ENCODE measurements at regions not wholly inside any gene's neighbourhood (a gene's known extent, or its start where the extent isn't known, plus 50 kb on each side); places are given as distances from the start of the nearest gene placed in this dataset.

DNA sequence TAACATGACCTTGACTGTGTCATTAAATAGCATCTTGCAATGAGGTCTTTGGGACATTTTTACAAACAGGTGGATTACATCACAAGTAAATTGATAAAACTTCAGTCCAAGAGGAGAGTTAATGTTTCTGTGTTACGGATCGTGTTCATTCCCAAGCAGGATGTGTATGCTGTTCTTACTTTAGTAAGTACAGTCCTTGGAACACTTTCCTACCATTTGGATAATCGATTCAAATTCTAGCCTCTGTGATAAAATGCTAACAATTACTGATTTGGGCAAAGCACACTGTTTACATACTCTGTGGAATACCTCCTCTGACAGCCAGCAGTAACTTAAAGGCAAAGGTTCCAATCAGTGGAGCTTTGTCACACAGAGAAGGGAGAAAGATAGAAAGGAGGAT, 351.7 kb downstream of the FAT3 start:
- TF ChIP-seq RAD21 (IDR thresholded peaks at IDR 0.05; ENCODE audit: low read depth) (no peak), EP300 (IDR thresholded peaks at IDR 0.05; ENCODE audit: borderline replicate concordance) (no peak), YY1 (IDR thresholded peaks at IDR 0.05; ENCODE audit: low read depth) (no peak), TAF1 (IDR thresholded peaks at IDR 0.05; ENCODE audit: low read depth) (no peak)
- TF ChIP-seq, protein P1, sequence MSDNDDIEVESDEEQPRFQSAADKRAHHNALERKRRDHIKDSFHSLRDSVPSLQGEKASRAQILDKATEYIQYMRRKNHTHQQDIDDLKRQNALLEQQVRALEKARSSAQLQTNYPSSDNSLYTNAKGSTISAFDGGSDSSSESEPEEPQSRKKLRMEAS (IDR thresholded peaks at IDR 0.05), result no peak
- TF ChIP-seq, protein P2, sequence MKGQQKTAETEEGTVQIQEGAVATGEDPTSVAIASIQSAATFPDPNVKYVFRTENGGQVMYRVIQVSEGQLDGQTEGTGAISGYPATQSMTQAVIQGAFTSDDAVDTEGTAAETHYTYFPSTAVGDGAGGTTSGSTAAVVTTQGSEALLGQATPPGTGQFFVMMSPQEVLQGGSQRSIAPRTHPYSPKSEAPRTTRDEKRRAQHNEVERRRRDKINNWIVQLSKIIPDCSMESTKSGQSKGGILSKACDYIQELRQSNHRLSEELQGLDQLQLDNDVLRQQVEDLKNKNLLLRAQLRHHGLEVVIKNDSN (IDR thresholded peaks at IDR 0.05), result no peak
